KMS-11 (cell line): ENCODE measurements at regions not wholly inside any gene's neighbourhood (a gene's known extent, or its start where the extent isn't known, plus 50 kb on each side); places are given as distances from the start of the nearest gene placed in this dataset.

Experiments used
- H2AFZ ChIP-seq: fragments of 200-600 bp; sonication (generic); 2 replicates; pipeline ENCODE4 v1.6.1; 2016; ENCODE audit warnings: antibody characterized with exemption, mixed run types, low read depth
- H3K27ac ChIP-seq: fragments of 200-600 bp; sonication (generic); 2 replicates; pipeline ENCODE4 v1.6.1; 2016; ENCODE audit warnings: mild to moderate bottlenecking, mixed run types
- H3K27me3 ChIP-seq: fragments of 200-600 bp; sonication (generic); 2 replicates; pipeline ENCODE4 v1.6.1; 2017; ENCODE audit warnings: mild to moderate bottlenecking, low read depth, mixed run types, moderate library complexity; ENCODE audit not compliant: insufficient read depth
- H3K36me3 ChIP-seq: fragments of 200-600 bp; sonication (generic); 2 replicates; pipeline ENCODE4 v1.6.1; 2017; ENCODE audit warnings: mild to moderate bottlenecking, mixed run types; ENCODE audit not compliant: insufficient read depth
- H3K4me1 ChIP-seq: fragments of 200-600 bp; sonication (generic); 2 replicates; pipeline ENCODE4 v1.6.1; 2016; ENCODE audit warnings: mild to moderate bottlenecking, low read depth, mixed run types; ENCODE audit not compliant: poor library complexity, severe bottlenecking
- H3K4me2 ChIP-seq: fragments of 200-600 bp; sonication (generic); 2 replicates; pipeline ENCODE4 v1.7.0; 2016; ENCODE audit warnings: mild to moderate bottlenecking, mixed run types
- H3K4me3 ChIP-seq: fragments of 200-600 bp; sonication (generic); IDR thresholded peaks from 2 replicates; pipeline ENCODE4 v1.6.1; 2017; ENCODE audit warnings: low read depth, low read length, mixed read lengths; ENCODE audit not compliant: insufficient read depth
- H3K79me2 ChIP-seq: fragments of 200-600 bp; sonication (generic); 2 replicates; pipeline ENCODE4 v1.6.1; 2016; ENCODE audit warnings: low read depth, mixed run types; ENCODE audit not compliant: insufficient read depth
- H3K9ac ChIP-seq: fragments of 200-600 bp; sonication (generic); 2 replicates; pipeline ENCODE4 v1.6.1; 2016; ENCODE audit warnings: mild to moderate bottlenecking, mixed run types
- H4K20me1 ChIP-seq: fragments of 200-600 bp; sonication (generic); 2 replicates; pipeline ENCODE4 v1.6.1; 2016; ENCODE audit warnings: mild to moderate bottlenecking, mixed run types; ENCODE audit not compliant: insufficient read depth
- TF ChIP-seq, protein P1 (sequence below): fragments of 200-600 bp; sonication (generic); conservative IDR thresholded peaks from 2 replicates; pipeline ENCODE4 v1.6.1; 2017; ENCODE audit warnings: low read depth, mild to moderate bottlenecking, antibody characterized with exemption, low read length, moderate library complexity, mixed read lengths

DNA sequence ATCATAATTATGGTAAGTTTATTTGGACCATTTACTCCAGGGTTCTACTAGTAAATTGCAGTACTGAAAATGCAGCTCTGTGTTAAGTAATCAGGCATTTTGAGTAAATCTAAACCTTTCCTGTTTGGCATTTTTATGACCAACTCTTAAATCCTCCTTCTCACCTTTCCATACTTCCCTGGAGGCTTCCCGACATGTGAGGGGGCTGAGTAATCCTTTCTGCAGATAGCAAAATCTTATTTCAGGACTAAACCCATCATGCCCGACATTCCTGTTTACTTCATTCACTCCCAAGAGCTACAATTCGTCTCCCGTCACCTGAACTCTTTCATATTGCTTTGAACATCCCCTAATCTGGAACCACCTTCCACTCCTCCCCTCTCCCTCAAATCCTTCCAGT, 296.6 kb downstream of the IKZF2 start:
- no peak overlapping the region for H3K27ac ChIP-seq
- H4K20me1 ChIP-seq, result no peaks in the 10 kb centered on the region
- no peak overlapping the region for H2AFZ ChIP-seq
- no peak overlapping the region for H3K9ac ChIP-seq
- no peaks in the 10 kb centered on the region for H3K27me3 ChIP-seq
- H3K36me3 ChIP-seq, result no peaks in the 10 kb centered on the region
- H3K79me2 ChIP-seq, result no peaks in the 10 kb centered on the region
- no peak overlapping the region for H3K4me3 ChIP-seq
- H3K4me2 ChIP-seq, result no peak overlapping the region
- TF ChIP-seq, protein P1, sequence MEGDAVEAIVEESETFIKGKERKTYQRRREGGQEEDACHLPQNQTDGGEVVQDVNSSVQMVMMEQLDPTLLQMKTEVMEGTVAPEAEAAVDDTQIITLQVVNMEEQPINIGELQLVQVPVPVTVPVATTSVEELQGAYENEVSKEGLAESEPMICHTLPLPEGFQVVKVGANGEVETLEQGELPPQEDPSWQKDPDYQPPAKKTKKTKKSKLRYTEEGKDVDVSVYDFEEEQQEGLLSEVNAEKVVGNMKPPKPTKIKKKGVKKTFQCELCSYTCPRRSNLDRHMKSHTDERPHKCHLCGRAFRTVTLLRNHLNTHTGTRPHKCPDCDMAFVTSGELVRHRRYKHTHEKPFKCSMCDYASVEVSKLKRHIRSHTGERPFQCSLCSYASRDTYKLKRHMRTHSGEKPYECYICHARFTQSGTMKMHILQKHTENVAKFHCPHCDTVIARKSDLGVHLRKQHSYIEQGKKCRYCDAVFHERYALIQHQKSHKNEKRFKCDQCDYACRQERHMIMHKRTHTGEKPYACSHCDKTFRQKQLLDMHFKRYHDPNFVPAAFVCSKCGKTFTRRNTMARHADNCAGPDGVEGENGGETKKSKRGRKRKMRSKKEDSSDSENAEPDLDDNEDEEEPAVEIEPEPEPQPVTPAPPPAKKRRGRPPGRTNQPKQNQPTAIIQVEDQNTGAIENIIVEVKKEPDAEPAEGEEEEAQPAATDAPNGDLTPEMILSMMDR, result no peak
- H3K4me1 ChIP-seq, result peaks cover 9% of the 10 kb centered on the region

DNA sequence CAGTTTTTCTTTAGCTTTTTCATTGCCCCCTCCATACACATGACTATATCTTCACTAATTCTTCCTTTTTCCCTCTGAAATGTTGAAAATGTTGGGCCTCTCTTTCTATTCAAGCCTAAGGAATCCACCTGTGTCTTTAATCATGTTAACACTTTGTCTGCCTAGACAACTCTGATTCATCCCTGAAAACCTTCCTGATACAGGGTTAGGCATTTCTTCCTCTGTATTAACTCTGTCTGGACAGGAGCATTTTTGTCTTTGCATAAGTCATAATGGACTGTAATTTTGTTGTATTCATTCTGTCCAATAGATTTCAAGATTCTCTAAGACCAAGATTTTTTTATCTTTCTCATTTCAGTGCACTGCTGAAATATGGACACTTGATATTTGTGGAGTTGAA, 297.3 kb downstream of the IKZF2 start:
- Histone ChIP-seq H4K20me1 (no peaks in the 10 kb centered on the region), H3K4me3 (no peak overlapping the region), H3K36me3 (no peaks in the 10 kb centered on the region), H2AFZ (no peak overlapping the region), H3K9ac (no peak overlapping the region), H3K27me3 (no peaks in the 10 kb centered on the region), H3K79me2 (no peaks in the 10 kb centered on the region), H3K4me1 (peaks cover 9% of the 10 kb centered on the region), H3K4me2 (no peak overlapping the region), H3K27ac (no peak overlapping the region)
- TF ChIP-seq, protein P1, result no peak

DNA sequence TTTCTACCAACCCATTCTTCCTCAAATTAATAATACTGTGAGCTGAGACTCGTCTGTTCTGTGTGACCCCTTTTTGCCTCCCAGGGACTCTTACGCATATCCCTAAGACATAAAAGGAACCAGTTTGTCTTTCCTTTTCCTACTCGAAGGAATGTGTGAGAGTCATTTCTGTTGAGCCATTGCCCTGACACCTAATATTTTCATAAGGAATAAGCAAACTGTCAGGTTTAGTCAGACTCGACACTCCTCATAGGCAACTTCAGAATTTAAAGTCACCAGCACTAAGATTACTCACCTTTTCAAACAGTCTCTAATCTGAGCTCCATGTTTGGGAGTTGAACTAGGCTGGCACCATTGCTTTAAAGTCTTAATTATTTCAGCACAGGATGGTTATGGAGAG, 305.5 kb downstream of the IKZF2 start:
- no peaks in the 10 kb centered on the region for H3K27me3 ChIP-seq
- no peaks in the 10 kb centered on the region for H4K20me1 ChIP-seq
- H2AFZ ChIP-seq, result no peak overlapping the region
- no peak overlapping the region for H3K9ac ChIP-seq
- H3K27ac ChIP-seq, result no peak overlapping the region
- H3K4me2 ChIP-seq, result no peak overlapping the region
- TF ChIP-seq, protein P1, result no peak
- H3K4me3 ChIP-seq, result no peak overlapping the region
- H3K4me1 ChIP-seq, result peaks cover 28% of the 10 kb centered on the region
- no peaks in the 10 kb centered on the region for H3K36me3 ChIP-seq
- no peaks in the 10 kb centered on the region for H3K79me2 ChIP-seq

DNA sequence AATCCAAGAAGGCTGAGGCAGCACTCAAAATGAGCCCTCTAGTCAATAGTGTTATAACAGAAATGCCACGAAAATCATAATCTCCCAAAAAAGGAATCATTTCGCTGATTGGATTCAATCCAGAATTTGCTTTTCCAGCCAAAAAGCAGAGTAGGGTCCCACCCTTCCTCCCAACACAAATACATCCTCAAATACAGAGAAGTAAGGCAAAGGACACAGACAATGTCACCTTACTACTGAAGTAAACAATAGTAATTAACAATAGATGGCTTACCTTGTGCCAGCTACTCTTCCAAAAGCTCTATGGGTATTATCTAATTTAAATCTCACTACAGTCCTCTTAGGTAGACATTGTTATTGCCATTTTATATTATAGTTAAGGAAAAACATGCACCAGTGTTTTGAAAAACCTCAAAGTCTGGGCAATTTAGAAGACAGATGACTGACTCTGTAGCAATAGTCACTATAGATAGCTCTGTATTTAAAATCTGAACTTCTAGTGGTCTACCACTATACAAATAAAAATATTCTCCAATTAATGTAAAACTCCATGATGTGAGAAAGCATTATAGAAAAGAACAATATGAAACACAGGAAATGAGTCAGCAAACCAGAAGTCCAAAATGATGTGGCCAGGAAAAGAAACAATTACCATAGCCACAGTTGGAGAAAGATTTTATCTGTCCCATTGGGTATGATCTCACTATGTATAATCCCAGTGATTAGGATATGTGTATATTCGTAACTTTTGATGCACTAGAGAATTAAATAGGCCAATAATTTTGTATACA, 305.0 kb upstream of the ERBB4 start:
- Histone ChIP-seq H3K79me2 (no peaks in the 10 kb centered on the region), H3K36me3 (no peaks in the 10 kb centered on the region), H2AFZ (no peak overlapping the region), H3K27ac (no peak overlapping the region), H3K4me3 (no peak overlapping the region), H3K4me1 (peaks cover 28% of the 10 kb centered on the region), H3K9ac (no peak overlapping the region), H4K20me1 (no peaks in the 10 kb centered on the region), H3K27me3 (no peaks in the 10 kb centered on the region), H3K4me2 (peak overlapping the region; percentile 27)
- TF ChIP-seq, protein P1, result no peak
